ENCODE measurements at regions not wholly inside any gene's neighbourhood (a gene's known extent, or its start where the extent isn't known, plus 50 kb on each side); places are given as distances from the start of the nearest gene placed in this dataset.

- TF ChIP-seq ZBTB33 (IDR thresholded peaks at IDR 0.05) (no peak), NR2F2 (IDR thresholded peaks at IDR 0.05) (no peak)
- TF ChIP-seq, protein P1, sequence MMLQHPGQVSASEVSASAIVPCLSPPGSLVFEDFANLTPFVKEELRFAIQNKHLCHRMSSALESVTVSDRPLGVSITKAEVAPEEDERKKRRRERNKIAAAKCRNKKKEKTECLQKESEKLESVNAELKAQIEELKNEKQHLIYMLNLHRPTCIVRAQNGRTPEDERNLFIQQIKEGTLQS (IDR thresholded peaks at IDR 0.05), result no peak
Observed at GRCh38 chr13:79866436-79866835, 385.5 kb downstream of the NDFIP2 start (continued).

DNA sequence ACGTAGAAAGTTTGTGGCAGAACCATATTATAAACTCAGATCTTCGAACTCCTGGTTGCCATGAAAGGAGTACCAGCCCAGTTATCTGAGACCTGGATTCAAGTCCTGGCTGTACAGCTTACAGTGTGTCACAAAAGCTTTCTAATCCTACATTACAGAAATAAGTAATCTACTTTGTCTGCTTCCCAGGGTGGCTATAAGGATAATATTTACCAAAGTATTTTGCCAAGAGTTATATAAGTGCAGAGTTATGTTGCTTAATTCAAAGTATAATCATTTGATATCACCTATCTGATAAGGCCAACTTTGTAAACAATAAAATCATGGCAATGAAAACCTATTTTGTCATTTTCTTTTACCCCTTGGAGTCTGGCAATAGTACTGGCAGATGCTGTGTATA is 381.6 kb downstream of the NDFIP2 start:
- Histone ChIP-seq H3K9ac (ENCODE audit: low read depth in 1 of 2, low read length in 2 of 2) (no peak overlapping the region), H3K27ac (ENCODE audit: low read depth in 1 of 2, low read length in 2 of 2) (no peak overlapping the region), H3K27me3 (ENCODE audit: control insufficient read depth in 4 of 4, insufficient read depth in 4 of 4, low read length in 3 of 4) (peaks cover 0 to 4% (median 0%) of the 10 kb centered on the region in 4 donors), H3K9me3 (ENCODE audit: control insufficient read depth in 4 of 4, low read length in 3 of 4) (no peaks in the 10 kb centered on the region), H3K4me1 (ENCODE audit: control insufficient read depth in 4 of 4, insufficient read depth in 4 of 4, low read length in 3 of 4) (no peaks in the 10 kb centered on the region), H3K36me3 (ENCODE audit: control insufficient read depth in 4 of 4, insufficient read depth in 3 of 4, low read depth in 1 of 4, low read length in 3 of 4) (no peaks in the 10 kb centered on the region), H3K4me3 (ENCODE audit: low read depth in 1 of 3, low read length in 3 of 3) (no peak overlapping the region)
- WGBS, result 74% methylated on average over 2 of the region's 2 CpGs
- TF ChIP-seq, protein P1 (IDR thresholded peaks at IDR 0.05), result no peak
- TF ChIP-seq FOXA1 (IDR thresholded peaks at IDR 0.05) (no peak), FOXA2 (IDR thresholded peaks at IDR 0.05) (no peak), NR2F2 (IDR thresholded peaks at IDR 0.05) (no peak), REST (IDR thresholded peaks at IDR 0.05) (no peak), RAD21 (IDR thresholded peaks at IDR 0.05) (no peak), EGR1 (IDR thresholded peaks at IDR 0.05; ENCODE audit: low read depth in 2 of 2) (no peak), JUND (IDR thresholded peaks at IDR 0.05) (no peak), SP1 (IDR thresholded peaks at IDR 0.05) (no peak), RXRA (IDR thresholded peaks at IDR 0.05) (no peak), HNF4G (IDR thresholded peaks at IDR 0.05) (no peak), HNF4A (conservative IDR thresholded peaks at IDR 0.05) (no peak), GABPA (IDR thresholded peaks at IDR 0.05 in 1 of 2, conservative IDR thresholded peaks at IDR 0.05 in 1 of 2) (no peak)
- TF ChIP-seq, protein P2, sequence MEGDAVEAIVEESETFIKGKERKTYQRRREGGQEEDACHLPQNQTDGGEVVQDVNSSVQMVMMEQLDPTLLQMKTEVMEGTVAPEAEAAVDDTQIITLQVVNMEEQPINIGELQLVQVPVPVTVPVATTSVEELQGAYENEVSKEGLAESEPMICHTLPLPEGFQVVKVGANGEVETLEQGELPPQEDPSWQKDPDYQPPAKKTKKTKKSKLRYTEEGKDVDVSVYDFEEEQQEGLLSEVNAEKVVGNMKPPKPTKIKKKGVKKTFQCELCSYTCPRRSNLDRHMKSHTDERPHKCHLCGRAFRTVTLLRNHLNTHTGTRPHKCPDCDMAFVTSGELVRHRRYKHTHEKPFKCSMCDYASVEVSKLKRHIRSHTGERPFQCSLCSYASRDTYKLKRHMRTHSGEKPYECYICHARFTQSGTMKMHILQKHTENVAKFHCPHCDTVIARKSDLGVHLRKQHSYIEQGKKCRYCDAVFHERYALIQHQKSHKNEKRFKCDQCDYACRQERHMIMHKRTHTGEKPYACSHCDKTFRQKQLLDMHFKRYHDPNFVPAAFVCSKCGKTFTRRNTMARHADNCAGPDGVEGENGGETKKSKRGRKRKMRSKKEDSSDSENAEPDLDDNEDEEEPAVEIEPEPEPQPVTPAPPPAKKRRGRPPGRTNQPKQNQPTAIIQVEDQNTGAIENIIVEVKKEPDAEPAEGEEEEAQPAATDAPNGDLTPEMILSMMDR (IDR thresholded peaks at IDR 0.05; ENCODE audit: low read depth, low read length, missing input control), result no peak
- TF ChIP-seq, protein P3, sequence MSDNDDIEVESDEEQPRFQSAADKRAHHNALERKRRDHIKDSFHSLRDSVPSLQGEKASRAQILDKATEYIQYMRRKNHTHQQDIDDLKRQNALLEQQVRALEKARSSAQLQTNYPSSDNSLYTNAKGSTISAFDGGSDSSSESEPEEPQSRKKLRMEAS (IDR thresholded peaks at IDR 0.05), result no peak
- no peak for DNase-seq (ENCODE audit: low spot score)

Data from liver (tissue), 8 donors.